ENCODE measurements at regions not wholly inside any gene's neighbourhood (a gene's known extent, or its start where the extent isn't known, plus 50 kb on each side); places are given as distances from the start of the nearest gene placed in this dataset.
"Not testable (repeated sequence)": the region's sequence is repeated elsewhere in the genome, so short reads cannot be mapped to it uniquely, and the experiment has no call there.

DNA sequence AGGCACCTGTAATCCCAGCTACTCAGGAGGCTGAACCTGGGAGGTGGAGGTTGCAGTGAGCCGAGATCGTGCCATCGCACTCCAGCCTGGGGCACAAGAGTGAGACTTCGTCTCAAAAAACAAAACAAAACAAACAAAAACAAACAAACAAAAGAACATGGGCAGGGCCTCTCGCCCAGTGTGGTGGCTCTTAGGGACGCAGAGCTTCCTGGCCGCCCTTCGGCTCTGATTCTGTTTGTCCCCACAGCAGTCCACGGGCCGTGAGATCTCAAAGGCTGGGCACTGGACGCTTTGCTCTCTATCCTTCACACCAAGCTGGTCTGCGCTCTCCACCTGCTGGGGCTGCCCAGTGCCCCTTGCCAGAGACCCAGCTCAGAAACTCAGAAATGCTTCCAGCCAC lies 156.3 kb downstream of the LAT start:
- not testable (repeated sequence) for H3K27ac ChIP-seq (ENCODE audit: low read depth, low read length)
- 82 to 96% (median 93%) methylated on average over 12 of the region's 12 CpGs for WGBS, 3 donors

GRCh38 chr16:29139901-29140855 lies 155.3 kb downstream of the LAT start:
- 73 to 87% (median 79%) methylated on average over 43 to 44 of the region's 44 CpGs for WGBS, 3 donors
- not testable (repeated sequence) for H3K27ac ChIP-seq (ENCODE audit: low read depth, low read length)

GRCh38 chr16:29139261-29139802 lies 154.5 kb downstream of the LAT start:
- WGBS, 3 donors = 50 to 83% (median 74%) methylated on average over 16 to 17 of the region's 17 CpGs

DNA sequence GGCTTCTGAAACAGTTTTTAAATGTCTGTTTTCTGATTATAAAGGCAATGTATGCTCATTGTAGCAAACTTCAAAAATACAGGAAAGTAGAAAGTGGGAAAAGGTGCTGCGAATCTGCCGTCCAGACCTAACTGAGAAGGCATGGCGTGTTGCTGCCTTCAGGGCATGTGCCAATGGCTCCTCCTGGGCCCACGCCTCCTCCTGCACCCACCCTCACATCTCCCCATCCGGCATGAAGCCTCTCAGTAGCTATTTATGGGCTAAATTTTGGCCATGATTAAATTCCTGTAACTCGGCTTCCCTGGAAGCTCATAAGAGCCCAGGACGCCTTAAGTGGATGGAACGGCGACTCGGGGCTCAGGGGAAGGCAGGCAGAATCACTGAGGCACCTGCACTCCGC lies 153.8 kb downstream of the LAT start:
- 73 to 92% (median 90%) methylated on average over 11 of the region's 11 CpGs for WGBS, 3 donors

More at GRCh38 chr16:29139261-29139802, 154.5 kb downstream of the LAT start:
- H3K27ac ChIP-seq (ENCODE audit: low read depth, low read length) = no peak overlapping the region

DNA sequence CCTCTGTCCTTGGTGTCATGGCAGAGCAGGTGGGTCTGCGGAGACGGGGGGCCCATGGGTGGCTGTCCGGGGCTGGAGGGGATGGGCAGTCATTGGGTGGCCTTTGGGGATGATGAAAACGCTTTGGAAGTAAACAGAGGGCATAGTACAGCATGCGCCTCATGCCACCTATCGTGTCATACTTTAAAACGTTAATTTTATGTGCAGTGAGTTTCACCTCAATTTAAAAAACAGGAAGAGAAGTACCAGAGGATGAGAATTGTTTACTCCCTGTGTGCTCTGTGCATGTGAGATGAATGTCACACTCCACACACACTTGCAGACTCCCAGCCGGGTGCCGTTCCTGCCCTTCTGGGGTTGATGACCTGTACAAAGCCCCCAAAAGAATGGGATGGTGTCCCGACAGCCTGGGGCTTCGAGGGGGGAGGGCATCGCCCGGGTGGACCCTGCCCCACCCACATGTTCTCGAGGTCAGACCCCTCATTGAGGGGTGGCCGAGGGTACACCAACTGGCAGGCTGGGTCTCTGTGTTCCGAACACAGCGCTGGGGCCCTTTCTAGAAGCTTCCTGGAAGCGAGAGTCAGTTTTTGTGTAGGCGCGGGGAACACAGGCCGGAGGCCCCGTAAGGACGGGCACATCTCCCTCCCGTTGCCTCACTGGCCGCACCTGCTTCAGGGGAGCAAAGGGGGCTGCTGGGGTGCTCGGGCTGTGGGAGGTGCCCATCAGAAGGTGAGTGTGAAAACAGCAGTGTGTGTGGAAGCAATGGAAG lies 153.2 kb downstream of the LAT start:
- H3K27ac ChIP-seq (ENCODE audit: low read depth, low read length) = not testable (repeated sequence)

More for the DNA sequence above, 153.8 kb downstream of the LAT start:
- not testable (repeated sequence) for H3K27ac ChIP-seq (ENCODE audit: low read depth, low read length)

GRCh38 chr16:29137461-29137860 lies 152.6 kb downstream of the LAT start:
- H3K27ac ChIP-seq (ENCODE audit: low read depth, low read length) = not testable (repeated sequence)
- WGBS, 3 donors = 66 to 96% (median 95%) methylated on average over 7 of the region's 7 CpGs

More for the DNA sequence above, 153.2 kb downstream of the LAT start:
- 68 to 94% (median 88%) methylated on average over 26 of the region's 26 CpGs for WGBS, 3 donors

GRCh38 chr16:29136916-29137315 lies 152.1 kb downstream of the LAT start:
- not testable (repeated sequence) for H3K27ac ChIP-seq (ENCODE audit: low read depth, low read length)
- 64 to 91% (median 89%) methylated on average over 8 of the region's 8 CpGs for WGBS, 3 donors

- H3K27ac ChIP-seq (ENCODE audit: low read depth, low read length) = not testable (repeated sequence)
- WGBS, 3 donors = 85 to 95% (median 94%) methylated on average over 4 of the region's 4 CpGs
Observed at GRCh38 chr16:29136046-29136696, 151.3 kb downstream of the LAT start.

DNA sequence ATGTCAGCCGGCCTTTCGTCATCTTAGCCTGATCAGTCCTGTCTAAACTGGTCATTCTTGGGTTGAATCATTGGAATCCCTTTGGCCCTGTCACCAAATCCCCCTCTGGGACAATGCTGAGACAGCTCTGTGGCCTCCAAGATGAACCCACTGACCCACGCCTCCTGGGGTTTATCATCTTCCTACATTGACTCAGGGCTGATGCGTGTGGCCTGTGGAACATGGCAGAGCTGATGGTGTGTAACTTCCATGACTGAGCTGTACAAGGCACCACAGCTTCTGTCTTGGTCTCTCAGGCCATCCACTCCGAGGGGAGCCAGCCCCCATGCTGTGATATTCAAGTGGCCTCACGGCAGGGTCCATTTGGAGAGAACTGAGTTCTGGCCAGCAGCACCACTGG lies 150.2 kb downstream of the LAT start:
- 92 to 98% (median 93%) methylated on average over 6 of the region's 6 CpGs for WGBS, 3 donors
- not testable (repeated sequence) for H3K27ac ChIP-seq (ENCODE audit: low read depth, low read length)

GRCh38 chr16:29133681-29134430 lies 149.0 kb downstream of the LAT start:
- not testable (repeated sequence) for H3K27ac ChIP-seq (ENCODE audit: low read depth, low read length)
- 74 to 78% (median 76%) methylated on average over 22 to 25 of the region's 25 CpGs for WGBS, 3 donors

- 59 to 92% (median 91%) methylated on average over 10 to 13 of the region's 19 CpGs for WGBS, 3 donors
Observed at GRCh38 chr16:29132869-29133268, 148.0 kb downstream of the LAT start.

GRCh38 chr16:29132444-29132843 lies 147.6 kb downstream of the LAT start:
- 67 to 76% (median 71%) methylated on average over 11 to 14 of the region's 14 CpGs for WGBS, 3 donors
- H3K27ac ChIP-seq (ENCODE audit: low read depth, low read length) = not testable (repeated sequence)

More at GRCh38 chr16:29132869-29133268, 148.0 kb downstream of the LAT start:
- H3K27ac ChIP-seq (ENCODE audit: low read depth, low read length) = not testable (repeated sequence)

- H3K27ac ChIP-seq (ENCODE audit: low read depth, low read length) = not testable (repeated sequence)
- 43 to 62% (median 44%) methylated on average over 21 to 31 of the region's 33 CpGs for WGBS, 3 donors
Observed at GRCh38 chr16:29130901-29131851, 146.3 kb downstream of the LAT start.

GRCh38 chr16:29130131-29130711 lies 145.4 kb downstream of the LAT start:
- 61 to 73% (median 62%) methylated on average over 24 to 25 of the region's 25 CpGs for WGBS, 3 donors
- not testable (repeated sequence) for H3K27ac ChIP-seq (ENCODE audit: low read depth, low read length)

GRCh38 chr16:29129458-29130038 lies 144.7 kb downstream of the LAT start:
- 34 to 64% (median 35%) methylated on average over 16 to 18 of the region's 18 CpGs for WGBS, 3 donors
- not testable (repeated sequence) for H3K27ac ChIP-seq (ENCODE audit: low read depth, low read length)
